ENCODE measurements at regions not wholly inside any gene's neighbourhood (a gene's known extent, or its start where the extent isn't known, plus 50 kb on each side); places are given as distances from the start of the nearest gene placed in this dataset.

DNA sequence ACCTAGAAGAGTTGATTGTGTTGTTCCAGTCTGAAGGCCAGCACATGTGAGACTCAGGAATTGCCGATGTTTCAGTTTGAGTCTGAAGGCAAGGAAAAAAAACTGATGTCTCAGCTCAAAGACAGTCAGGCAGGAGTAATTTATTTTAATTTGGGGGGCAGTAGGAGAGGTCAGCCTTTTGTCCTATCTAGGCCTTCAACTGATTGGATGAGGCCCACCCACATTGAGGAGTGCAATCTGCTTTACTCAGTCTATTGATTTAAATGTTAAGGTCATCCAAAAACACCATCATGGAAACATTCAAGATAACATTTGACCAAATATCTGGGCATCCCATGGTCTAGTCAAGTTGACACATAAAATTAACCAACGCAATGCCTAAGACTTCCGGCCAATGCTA, 288.9 kb downstream of the CDK5RAP2 start:
- DNase-seq (ENCODE audit: low spot score) = no peak

DNA sequence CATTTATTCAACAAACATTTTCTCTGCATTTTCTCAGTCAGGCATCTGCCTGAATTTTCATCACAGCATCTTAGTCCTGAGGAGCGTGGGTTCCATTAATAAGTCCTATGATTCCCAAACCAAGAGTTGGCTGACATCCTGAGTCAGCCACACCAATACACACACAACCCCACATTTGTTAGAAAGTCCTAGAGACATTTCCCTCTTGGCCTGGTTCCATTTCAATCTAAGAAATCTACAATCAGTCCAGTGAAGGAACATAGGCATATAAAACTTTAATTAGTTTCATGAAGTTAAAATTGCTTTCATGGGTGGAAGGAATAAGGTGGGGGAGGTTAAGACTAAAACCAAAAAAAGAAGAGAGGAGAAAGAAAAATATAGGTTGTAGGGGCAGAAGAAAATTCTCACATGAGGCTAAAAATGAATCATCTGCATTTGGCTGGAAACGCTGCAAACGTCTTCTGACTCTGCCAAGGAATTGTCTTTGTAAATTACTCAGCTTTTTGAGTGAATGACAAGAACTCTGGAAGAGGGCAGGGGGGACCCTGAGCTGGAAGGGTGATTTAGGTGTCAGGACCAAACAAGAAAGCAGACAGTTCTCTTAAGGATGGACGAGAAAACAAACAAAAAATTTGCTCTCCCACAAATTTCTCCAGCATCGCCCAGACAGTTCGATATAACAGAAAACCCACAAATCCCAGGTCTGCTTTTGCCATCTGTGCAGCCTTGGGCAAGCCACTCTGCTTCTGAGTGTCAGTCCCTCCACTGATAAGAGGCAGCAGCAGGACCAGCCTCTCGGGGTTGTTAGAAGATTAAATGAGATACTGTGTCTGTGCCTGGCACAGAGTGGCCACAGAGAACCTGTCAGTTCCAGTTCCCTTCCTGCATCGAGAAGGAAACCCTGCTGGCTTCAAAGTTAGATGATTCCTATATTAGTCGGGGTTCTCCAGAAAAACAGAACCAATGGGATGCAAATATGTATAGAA, 289.7 kb downstream of the CDK5RAP2 start:
- no peak for DNase-seq (ENCODE audit: low spot score)

DNA sequence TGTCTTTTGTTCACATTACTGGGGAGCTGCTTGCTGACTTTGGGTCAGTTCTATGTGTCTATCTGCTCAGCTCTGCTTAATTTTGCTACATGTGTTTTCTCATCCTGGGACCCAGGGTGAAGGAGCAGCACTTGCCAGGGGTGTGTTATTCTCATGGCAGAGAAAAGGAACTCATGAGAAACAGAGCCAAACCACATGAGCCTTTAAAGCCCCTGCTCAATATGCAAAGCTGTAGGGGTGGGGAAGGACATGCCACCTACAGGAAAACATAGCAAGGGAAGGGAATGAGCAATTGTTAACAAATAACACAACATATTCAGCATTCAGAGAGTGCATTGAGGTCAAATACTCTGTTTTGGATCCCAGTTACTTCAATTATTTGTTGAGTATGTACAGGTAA, 290.9 kb downstream of the CDK5RAP2 start:
- no peak for DNase-seq (ENCODE audit: low spot score)

DNA sequence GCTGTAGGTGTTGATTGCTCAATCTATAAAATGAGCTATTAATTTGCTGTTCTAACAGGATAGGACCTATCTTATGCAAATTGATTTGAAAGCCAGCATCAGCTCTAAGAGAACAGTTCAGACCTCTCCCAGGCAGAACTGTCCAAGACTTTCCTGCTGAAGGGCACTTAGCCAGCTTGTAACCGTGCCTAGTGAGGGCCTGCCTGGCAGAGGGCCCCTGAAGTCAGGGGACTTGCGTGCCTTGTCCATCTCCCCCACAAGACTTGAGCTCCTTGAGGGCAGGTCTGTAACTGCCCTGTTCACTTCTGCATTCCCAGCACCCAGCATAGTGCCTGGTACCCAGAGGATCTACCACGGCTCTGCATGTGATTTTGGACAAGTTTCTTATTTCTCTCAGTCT, 293.4 kb downstream of the CDK5RAP2 start:
- DNase-seq (ENCODE audit: low spot score) = no peak

DNA sequence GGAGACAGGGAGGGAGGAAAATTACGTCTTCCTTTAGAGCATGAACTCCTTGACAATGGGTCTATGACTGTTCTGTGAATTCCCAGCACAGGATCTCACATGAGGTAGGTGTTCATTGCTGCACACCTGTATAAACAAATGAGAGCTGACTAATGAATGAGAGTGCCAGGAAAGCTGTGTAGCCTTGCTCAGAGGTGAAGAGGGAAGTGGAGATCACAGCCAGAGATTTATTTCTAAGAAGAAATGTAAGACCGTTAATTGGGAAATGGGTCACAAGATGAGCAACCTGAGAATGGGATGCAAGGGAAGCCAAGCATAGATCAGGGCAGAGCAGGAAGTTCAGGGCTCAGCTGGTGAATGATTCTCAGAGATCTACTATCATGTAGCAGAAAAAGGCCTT, 295.1 kb downstream of the CDK5RAP2 start:
- DNase-seq (ENCODE audit: low spot score) = no peak

DNA sequence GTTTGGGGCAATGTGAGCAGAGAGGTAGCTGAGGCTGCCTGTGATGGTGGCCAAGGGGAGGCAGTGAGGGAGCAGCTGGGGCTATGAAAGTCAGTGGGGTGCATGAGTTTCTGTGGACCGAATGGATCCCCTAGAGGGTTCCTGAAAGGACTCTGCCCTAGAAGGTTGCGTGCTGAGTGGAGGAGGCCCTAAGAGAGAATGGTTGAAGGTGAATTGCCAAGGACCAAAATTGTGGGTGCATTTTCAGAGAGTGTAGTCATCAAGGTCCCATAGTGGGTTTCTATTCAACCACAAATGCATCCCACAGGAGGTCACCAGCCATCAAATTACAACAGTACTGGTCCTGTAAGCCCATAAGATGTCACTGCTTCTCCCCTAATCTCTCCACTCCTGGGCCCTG, 298.3 kb downstream of the CDK5RAP2 start:
- no peak for DNase-seq (ENCODE audit: low spot score)

DNA sequence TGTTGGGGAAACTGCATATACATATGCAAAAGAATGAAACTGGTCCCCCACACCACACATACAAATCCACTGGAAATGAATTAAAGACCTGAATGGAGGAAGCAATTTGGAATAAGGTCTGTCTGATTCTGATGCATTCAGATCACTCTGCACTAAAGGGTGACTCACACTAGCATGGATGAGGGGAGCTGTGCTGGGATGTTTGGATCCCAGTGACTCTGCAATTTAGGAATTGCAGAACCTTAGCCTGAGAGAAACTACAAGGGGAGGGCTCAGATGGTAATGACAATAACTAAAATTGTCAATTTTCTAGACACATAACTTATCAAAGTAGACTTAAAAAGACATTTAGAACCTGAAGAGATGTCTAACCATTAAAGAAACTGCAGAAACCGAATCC, 312.0 kb downstream of the CDK5RAP2 start:
- no peak for DNase-seq (ENCODE audit: low spot score)

DNA sequence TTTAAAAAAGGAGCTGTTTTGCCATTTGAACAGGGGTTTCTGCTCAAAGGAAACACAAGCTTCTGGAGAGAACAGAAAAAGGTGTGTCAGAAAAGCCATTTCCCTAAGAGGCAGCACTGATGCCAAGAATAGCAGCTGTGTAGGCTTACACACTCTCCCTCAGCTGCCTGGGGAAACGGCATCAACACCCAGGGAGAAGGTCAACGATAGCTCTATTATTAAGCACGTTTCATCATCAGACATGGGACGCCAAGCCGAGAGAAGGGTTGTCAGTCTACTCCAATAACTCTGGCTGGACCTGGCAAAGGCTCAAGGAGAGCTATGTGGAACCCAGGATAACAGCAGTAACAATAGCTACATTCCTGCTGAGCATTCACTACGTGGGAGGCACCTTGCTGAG, 314.2 kb downstream of the CDK5RAP2 start:
- DNase-seq (ENCODE audit: low spot score) = no peak

DNA sequence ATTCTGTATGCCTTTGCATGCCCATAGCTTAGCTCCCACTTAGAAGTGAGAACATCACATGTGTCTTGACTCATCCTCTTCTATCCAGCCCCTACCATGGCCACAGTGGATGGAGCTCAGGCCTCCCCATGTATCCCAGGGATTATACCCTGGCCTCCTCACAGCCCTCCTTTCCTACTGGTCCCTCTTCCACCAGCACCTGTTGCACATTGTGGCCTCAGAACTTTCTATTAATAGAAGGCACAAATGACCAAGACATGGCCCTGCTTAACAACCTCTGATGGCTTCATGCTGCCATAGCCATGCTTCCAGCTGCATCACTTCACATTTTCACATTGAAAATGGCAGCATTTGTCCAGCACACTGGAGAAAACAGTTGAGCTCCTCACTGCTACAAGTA, 315.4 kb downstream of the CDK5RAP2 start:
- no peak for DNase-seq (ENCODE audit: low spot score)

DNA sequence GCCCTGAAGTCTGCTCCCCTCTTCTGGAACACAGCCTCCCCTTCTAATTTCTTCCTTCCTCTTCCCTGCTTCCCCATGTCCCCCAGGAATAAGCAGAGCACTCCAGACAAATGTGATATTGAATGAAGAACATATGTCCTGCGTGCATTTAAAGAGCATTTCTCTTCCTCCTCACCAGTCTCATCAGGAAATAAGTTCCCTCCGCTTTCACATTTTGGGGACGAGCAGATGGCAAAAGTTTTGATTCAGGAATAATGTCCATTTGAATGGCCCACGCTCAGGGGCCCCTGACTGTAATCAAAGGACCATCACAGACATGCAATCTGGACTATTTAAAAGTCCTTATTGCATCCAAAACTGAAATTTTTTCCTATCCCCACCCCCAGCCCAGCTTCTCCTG, 316.1 kb downstream of the CDK5RAP2 start:
- no peak for DNase-seq (ENCODE audit: low spot score)

DNA sequence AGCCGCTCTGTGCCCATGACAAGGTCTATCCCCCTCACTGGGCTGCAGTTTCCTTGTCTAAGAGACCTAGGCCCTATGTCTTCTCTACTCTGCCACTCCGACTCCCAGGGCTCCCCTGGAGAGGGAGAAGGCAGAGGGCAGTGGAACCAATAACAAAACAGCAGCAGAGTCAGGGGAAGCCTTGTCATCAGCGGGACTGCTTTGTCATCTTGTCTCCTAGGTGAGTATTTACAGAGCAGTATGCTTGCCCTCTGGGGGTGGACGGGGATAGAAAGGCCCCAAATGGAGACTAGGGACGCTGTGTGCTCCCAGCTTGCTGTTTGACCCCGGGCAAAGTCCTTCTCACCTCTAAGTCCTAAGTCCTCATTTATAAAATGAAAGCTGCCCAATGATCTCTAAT, 318.5 kb downstream of the CDK5RAP2 start:
- no peak for DNase-seq (ENCODE audit: low spot score)

DNA sequence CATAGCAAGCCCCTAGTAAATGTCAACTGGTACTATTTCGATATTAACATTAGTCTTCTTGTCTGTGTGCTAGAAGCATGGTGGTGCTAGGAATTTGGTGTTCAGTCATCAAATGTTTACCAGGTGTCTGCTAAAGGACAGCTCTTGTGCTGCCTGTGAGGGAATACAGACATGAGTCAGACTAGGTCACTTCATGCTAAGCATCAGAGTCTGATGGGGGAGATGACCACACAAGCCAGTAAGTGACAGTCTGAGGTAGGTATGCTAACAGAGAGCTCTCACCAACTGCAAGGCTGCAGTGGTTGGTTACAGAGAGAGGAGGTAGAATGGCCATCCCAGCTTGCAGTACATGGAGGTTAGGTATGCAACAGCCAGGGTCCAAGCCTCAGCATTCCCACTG, 320.9 kb downstream of the CDK5RAP2 start:
- DNase-seq (ENCODE audit: low spot score) = no peak

DNA sequence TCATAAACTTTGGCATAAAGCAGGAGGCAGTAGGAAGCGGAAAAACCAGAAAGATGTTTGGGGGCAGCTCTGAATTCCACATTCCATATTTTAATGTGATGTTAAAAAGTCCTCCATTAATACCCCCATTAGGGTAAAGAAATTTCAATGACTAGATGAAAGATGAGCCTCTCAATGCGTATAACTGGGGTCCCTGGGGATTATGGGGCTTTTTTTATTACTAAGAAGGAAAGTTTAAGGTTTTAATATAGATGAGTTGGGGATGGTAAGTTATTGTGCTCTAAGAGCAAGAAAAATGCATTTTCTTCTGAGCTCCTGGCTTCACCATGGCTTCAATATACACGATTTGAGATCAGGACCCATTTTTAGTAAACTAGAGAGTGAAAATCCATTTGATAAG, 321.9 kb downstream of the CDK5RAP2 start:
- DNase-seq (ENCODE audit: low spot score) = no peak

DNA sequence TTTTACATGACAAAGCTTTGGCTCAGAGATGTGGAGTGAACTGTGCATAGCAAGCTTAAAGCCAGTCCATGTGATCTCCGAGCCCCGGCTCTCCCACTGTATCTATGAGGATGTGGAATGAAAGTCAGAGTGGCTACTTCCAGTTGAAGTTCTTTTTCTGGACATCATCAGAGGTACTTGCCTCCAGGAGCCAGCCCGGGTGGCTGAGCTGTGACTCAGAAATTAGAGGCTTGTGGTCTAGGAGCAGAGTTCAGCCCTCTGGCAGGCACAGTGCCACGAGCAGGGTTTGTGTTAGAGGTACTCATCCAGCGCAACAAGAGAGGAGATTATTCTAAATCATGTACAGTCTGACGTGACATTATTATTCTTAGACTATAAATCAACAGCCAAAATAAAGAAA, 322.5 kb downstream of the CDK5RAP2 start:
- DNase-seq (ENCODE audit: low spot score) = no peak

DNA sequence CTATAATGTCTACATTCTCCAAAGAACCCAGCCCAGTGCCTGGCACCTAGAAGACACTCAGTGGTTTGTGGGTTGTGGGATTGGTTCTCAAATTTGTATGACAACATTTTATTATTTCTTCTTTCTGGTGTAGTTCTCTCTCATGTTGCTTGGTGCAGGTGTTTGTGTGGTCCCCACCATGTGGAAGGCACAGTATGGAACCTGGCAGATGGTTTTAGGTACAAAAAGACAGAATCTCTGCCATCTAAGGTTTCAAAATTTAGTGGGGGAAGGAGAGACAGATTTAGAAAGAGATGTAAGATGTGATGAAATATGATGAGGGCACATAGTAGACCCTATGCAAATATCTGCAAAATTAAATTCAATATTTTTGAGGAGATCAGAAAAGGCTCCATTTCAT, 323.8 kb downstream of the CDK5RAP2 start:
- no peak for DNase-seq (ENCODE audit: low spot score)

DNA sequence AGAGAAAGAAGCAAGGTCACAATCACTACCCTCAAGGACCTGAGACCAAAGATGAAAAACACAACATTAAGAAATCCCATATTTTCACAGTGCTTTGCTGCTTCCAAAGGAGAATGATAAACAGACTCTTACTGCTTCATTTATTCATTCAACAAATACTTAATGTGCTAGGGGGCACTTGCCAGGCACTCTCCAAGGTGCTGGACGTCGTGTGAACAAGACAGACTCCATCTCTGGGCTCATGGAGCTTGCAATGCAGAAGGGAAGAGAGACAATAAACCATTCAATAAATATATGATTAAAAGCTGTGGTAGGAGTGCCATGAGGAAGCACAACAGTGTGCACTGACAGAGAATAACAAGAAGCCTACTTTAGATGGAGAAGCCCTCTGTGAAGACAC, 327.7 kb downstream of the CDK5RAP2 start:
- no peak for DNase-seq (ENCODE audit: low spot score)

DNA sequence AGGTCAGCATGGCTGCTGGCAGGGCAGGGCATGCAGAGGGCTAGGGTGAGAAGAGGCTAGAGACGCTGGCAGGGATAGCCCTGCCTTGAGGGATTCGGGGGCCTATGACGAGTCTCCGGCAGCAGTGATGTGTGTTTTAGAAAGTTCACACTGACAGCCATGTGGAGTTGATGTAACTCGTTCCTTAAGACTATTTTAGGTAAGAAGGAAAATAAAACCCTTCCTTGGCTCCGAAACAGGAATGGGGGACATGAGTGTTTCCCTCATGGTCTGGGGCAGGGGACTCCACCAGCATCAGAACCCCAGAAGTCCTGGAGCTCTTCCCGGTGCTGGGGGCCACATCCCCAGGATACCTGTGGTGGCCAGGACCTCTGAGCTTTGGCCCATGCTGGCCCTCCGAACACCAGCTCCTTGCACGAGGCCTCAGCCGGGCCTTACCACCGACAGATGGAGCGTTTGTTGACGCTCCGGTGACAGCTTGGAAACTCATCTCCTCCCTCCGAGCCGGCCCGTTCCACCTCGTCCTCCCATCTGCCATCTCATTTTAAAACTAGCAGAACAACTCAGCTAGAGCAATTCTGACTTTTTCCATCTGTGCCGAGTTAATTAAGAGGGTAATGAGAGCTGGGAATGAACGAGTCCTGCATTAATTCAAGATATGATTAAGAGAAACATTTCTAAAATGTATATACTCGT, 337.7 kb downstream of the CDK5RAP2 start:
- no peak for DNase-seq (ENCODE audit: low spot score)

DNA sequence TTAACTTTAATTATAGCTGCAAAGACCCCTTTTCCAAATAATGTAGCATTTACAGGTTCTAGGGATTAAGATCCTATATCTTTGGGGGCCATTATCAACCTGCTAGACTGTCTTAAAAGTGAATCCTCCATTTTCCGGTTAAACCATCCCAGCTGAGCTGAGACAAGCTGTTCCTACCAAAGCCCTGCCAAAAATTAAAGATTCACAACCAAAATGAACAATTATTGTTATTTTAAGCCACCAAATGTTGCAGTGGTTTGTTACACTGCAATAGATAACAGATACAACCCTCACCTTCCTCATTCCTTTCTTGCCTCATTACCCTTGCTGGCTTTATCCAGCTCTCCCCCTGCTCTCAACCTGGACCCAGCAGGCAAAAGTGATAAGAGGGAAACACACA, 343.4 kb downstream of the CDK5RAP2 start:
- DNase-seq (ENCODE audit: low spot score) = no peak

DNA sequence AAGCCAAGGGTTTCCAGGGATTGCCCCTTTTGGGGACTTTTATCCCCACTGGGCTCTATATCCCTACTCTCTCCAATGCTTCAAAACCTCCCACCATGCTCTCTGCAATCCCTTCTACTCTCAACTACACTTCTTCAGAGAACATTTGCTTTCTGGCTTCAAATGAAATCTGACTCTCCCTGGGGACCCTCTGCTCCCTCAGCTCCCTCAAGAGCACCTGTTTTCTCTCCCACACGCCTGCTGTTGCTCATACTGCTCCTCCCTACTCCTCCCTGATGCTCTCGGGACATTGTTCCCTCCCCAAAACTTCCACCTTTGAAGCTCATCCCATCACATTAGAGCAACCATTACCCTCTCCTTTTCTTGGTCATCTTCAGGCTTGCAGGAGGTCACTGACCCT, 344.9 kb downstream of the CDK5RAP2 start:
- no peak for DNase-seq (ENCODE audit: low spot score)

DNA sequence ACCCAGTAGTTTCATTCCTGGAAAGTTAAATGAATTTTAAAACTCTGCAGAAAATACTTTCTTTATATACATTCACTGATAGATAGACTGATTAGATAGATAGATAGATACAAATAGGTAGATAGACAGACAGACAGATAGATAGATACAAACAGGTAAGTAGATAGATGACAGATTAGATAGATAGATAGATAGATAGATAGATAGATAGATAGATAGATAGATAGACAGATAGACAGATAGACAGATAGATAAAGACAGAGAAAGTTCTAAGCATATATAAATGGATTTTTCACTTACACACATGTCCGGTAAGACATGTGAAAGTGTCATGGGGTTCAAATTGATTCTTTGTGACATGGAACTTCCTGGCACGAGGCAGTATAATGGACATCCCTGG, 349.7 kb downstream of the CDK5RAP2 start:
- DNase-seq (ENCODE audit: low spot score) = no peak

DNA sequence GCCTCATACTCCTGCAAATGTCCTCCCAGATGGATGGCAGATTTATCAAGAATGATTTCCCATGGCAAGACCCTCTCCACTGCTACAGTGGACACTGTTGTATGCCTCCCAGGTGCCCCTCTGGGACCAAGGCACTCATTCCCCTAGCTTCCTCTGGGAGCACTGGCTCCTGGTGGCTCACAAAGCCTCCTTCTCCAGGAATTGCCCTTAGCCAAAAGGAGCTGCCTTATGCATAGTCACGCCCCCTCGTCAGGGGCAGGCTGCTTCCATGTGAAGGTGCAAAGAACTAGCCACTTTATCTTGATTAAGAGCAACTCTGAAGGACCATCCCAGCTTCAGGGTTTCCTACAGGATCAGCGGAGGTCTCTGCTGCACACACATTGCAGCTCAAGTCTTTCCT, 358.1 kb downstream of the CDK5RAP2 start:
- no peak for DNase-seq (ENCODE audit: low spot score)

DNA sequence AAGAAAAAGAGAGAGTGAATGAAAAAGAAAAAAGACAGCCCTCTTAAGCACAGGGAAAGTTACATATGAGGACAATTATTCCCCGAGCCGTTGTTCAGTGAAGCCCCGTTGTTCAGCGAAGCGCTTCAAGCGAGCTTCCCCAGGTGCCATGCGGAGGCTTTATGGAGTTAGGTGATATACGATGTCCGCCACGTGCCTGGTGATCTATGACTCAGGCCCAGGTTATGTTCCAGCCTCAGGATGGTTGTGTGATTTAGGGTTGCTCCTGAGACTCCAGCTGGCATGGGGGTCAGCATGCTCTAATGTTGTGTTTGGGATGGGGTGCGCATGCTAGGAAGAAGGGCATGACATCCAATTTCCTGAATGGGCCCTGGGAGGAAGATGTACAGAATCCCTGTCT, 365.6 kb downstream of the CDK5RAP2 start:
- DNase-seq (ENCODE audit: low spot score) = no peak

DNA sequence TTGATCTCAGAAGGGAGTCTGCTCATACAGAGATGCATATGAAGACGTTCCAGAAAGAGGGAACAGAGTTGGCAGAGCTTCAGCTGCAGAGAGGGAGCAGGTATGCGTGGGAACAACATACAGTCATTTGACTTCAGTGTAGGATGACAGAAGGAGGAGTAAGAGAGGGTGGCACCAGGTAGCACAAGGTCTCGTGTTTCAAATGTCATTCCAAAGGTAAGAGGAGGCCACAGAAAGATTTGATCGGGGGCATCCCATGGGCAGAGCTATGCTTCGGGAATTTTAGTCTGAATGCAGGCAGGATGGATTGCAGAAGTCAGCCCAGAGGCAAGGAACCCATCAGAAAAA, 367.1 kb downstream of the CDK5RAP2 start:
- no peak for DNase-seq (ENCODE audit: low spot score)
